ENCODE measurements at regions not wholly inside any gene's neighbourhood (a gene's known extent, or its start where the extent isn't known, plus 50 kb on each side); places are given as distances from the start of the nearest gene placed in this dataset.

GRCh38 chr12:25362646-25363045 lies 111.9 kb upstream of the KRAS start (continued):
- TF ChIP-seq ZNF692 (tag by site-specific recombination; IDR thresholded peaks at IDR 0.05) (no peak), ZSCAN30 (tag by site-specific recombination; IDR thresholded peaks at IDR 0.05) (no peak), ZBTB7A (tag by site-specific recombination; IDR thresholded peaks at IDR 0.05; ENCODE audit: low read depth) (no peak), ZNF510 (tag by site-specific recombination; IDR thresholded peaks at IDR 0.05; ENCODE audit: insufficient replicate concordance) (no peak)

GRCh38 chr12:25361511-25361910 lies 110.8 kb upstream of the KRAS start:
- no peak for TF ChIP-seq ZNF133 (tag by site-specific recombination; IDR thresholded peaks at IDR 0.05)
- no peak for TF ChIP-seq EGR2 (tag by site-specific recombination; IDR thresholded peaks at IDR 0.05; ENCODE audit: low read depth)
- no peak for TF ChIP-seq SALL2 (tag by site-specific recombination; IDR thresholded peaks at IDR 0.05; ENCODE audit: borderline replicate concordance)
- TF ChIP-seq ZBTB48 (tag by site-specific recombination; IDR thresholded peaks at IDR 0.05): no peak
- TF ChIP-seq ZNF530 (tag by site-specific recombination; IDR thresholded peaks at IDR 0.05; ENCODE audit: low read depth): no peak
- TF ChIP-seq, protein P1, sequence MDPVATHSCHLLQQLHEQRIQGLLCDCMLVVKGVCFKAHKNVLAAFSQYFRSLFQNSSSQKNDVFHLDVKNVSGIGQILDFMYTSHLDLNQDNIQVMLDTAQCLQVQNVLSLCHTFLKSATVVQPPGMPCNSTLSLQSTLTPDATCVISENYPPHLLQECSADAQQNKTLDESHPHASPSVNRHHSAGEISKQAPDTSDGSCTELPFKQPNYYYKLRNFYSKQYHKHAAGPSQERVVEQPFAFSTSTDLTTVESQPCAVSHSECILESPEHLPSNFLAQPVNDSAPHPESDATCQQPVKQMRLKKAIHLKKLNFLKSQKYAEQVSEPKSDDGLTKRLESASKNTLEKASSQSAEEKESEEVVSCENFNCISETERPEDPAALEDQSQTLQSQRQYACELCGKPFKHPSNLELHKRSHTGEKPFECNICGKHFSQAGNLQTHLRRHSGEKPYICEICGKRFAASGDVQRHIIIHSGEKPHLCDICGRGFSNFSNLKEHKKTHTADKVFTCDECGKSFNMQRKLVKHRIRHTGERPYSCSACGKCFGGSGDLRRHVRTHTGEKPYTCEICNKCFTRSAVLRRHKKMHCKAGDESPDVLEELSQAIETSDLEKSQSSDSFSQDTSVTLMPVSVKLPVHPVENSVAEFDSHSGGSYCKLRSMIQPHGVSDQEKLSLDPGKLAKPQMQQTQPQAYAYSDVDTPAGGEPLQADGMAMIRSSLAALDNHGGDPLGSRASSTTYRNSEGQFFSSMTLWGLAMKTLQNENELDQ (tag by site-specific recombination; IDR thresholded peaks at IDR 0.05; ENCODE audit: low read depth): no peak
- TF ChIP-seq ZBTB26 (tag by site-specific recombination; optimal IDR thresholded peaks at IDR 0.05): no peak
- no peak for TF ChIP-seq ZNF596 (tag by site-specific recombination; IDR thresholded peaks at IDR 0.05)
- no peak for TF ChIP-seq ZNF132 (tag by site-specific recombination; IDR thresholded peaks at IDR 0.05; ENCODE audit: borderline replicate concordance)
- no peak for TF ChIP-seq REPIN1 (tag by site-specific recombination; IDR thresholded peaks at IDR 0.05; ENCODE audit: low read depth)
- no peak for TF ChIP-seq ZFP41 (tag by site-specific recombination; IDR thresholded peaks at IDR 0.05; ENCODE audit: borderline replicate concordance)
- TF ChIP-seq OVOL3 (tag by site-specific recombination; IDR thresholded peaks at IDR 0.05): no peak
- no peak for TF ChIP-seq ZNF626 (tag by site-specific recombination; IDR thresholded peaks at IDR 0.05)
- TF ChIP-seq ZNF37A (tag by site-specific recombination; IDR thresholded peaks at IDR 0.05): no peak
- TF ChIP-seq ZNF473 (tag by site-specific recombination; IDR thresholded peaks at IDR 0.05): no peak
- H3K4me3 ChIP-seq (ENCODE audit: low read depth, low read length): no peak overlapping the region
- H3K27ac ChIP-seq (ENCODE audit: extremely low read depth, low read depth, low read length): no peak overlapping the region
- no peaks in the 10 kb centered on the region for H3K9me3 ChIP-seq (ENCODE audit: control insufficient read depth, insufficient read depth, low read depth, low read length)
- no peaks in the 10 kb centered on the region for H3K36me3 ChIP-seq (ENCODE audit: control insufficient read depth in 2 of 2, insufficient read depth in 1 of 2, low read length in 2 of 2)
- POLR2A ChIA-PET: no interaction called here
- peaks cover 6% of the 10 kb centered on the region for H3K4me1 ChIP-seq (ENCODE audit: control insufficient read depth, insufficient read depth, low read length)
- CTCF ChIA-PET: interaction anchor here (0.6 kb wide), 1 partner anchor 13 kb away, joined by 4 read pairs; no protein-coding TSS in a partner anchor

DNA sequence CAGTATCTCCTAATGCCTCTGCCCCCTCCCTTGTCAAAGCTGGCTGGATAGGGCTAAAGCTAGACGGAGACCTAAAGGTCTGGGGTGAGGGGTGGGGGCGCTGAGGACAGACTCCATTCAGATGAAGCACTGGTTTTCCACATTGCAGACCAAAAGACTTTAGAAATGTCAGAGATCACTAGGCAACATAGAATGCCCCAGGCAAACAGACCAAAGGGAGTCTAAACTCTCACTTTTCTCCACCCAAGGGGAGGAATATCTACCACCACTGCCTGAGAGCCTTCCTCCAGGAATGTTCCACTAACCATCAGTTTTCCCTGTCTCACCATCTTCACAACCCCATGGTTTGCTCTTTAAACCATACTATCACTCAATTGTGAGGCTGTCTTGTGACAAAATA lies 106.9 kb upstream of the KRAS start:
- Histone ChIP-seq H3K4me1 (ENCODE audit: control insufficient read depth, insufficient read depth, low read length) (no peaks in the 10 kb centered on the region), H3K4me3 (ENCODE audit: low read depth, low read length) (no peak overlapping the region), H3K27ac (ENCODE audit: extremely low read depth, low read depth, low read length) (no peak overlapping the region), H3K9me3 (ENCODE audit: control insufficient read depth, insufficient read depth, low read depth, low read length) (no peaks in the 10 kb centered on the region), H3K36me3 (ENCODE audit: control insufficient read depth in 2 of 2, insufficient read depth in 1 of 2, low read length in 2 of 2) (no peaks in the 10 kb centered on the region)
- CTCF ChIA-PET: no interaction called here
- TF ChIP-seq FEZF1 (tag by site-specific recombination; IDR thresholded peaks at IDR 0.05) (no peak), ZNF548 (tag by site-specific recombination; IDR thresholded peaks at IDR 0.05) (no peak), MEIS1 (CRISPR knock-in tag; IDR thresholded peaks at IDR 0.05; ENCODE audit: borderline replicate concordance) (no peak), GLI4 (tag by site-specific recombination; IDR thresholded peaks at IDR 0.05) (no peak), ZNF707 (tag by site-specific recombination; IDR thresholded peaks at IDR 0.05) (no peak), ZNF114 (tag by site-specific recombination; IDR thresholded peaks at IDR 0.05) (no peak)
- POLR2A ChIA-PET: no interaction called here
